ENCODE measurements at regions not wholly inside any gene's neighbourhood (a gene's known extent, or its start where the extent isn't known, plus 50 kb on each side); places are given as distances from the start of the nearest gene placed in this dataset.

DNA sequence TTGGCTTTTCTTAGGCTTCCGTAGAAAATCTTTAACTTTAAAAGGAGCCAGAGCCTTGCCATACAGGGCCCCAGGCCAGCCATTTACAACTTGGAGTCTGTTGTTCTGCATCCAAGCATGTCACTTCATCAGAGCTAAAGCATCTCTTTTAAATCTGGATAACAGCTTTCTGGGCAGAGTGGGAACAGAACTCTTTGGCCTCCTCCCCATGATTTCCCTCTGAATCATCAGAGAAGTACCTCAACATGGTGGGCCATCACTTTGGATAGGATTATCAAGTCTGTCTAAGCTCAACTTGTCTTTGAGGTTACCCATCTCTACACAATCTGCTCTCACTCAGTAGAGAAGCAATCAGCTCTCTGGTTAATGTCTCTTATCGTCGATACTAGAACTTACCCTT lies 170.9 kb downstream of the SLC6A15 start:
- H3K4me1 ChIP-seq (ENCODE audit: insufficient read depth, insufficient read length): no peaks in the 10 kb centered on the region
- no peaks in the 10 kb centered on the region for H3K36me3 ChIP-seq (ENCODE audit: insufficient read depth, insufficient read length, low read length)
- no peak for DNase-seq (ENCODE audit: low read depth, low spot score)
- no peaks in the 10 kb centered on the region for H3K27me3 ChIP-seq (ENCODE audit: insufficient read depth, insufficient read length)
- no peak overlapping the region for H3K9ac ChIP-seq (ENCODE audit: insufficient read length, low read depth)
- no peak for TF ChIP-seq YY1 (IDR thresholded peaks at IDR 0.05; ENCODE audit: insufficient read depth, insufficient read length)
- no peak for TF ChIP-seq SUZ12 (IDR thresholded peaks at IDR 0.05; ENCODE audit: extremely low read depth, insufficient read depth, insufficient read length)
- no peak for TF ChIP-seq ZNF274 (IDR thresholded peaks at IDR 0.05; ENCODE audit: low read depth, low read length)
- H3K4me3 ChIP-seq (ENCODE audit: insufficient read length, low read depth): no peak overlapping the region
- H3K9me3 ChIP-seq (ENCODE audit: insufficient read depth, low read length): no peaks in the 10 kb centered on the region

DNA sequence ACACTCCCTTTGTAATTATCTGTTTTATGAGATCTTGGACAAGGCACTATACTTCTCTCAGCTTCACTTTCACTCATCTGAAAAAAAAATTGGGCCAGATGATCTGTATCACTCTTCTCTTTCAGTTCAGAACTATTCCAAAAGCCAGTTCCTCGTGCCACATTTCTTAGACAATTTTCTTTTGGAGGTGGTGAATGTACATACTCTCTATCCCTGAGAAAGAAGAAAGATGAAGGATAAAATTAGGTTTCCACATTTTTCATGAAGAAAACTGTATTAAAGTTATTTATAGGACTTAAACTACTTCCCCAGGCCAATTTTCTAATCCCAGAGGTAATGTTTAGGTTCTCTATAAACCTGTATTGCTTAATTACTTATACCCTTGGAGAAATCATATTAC lies 171.6 kb downstream of the SLC6A15 start:
- TF ChIP-seq YY1 (IDR thresholded peaks at IDR 0.05; ENCODE audit: insufficient read depth, insufficient read length) (no peak), ZNF274 (IDR thresholded peaks at IDR 0.05; ENCODE audit: low read depth, low read length) (no peak), SUZ12 (IDR thresholded peaks at IDR 0.05; ENCODE audit: extremely low read depth, insufficient read depth, insufficient read length) (no peak)
- Histone ChIP-seq H3K27me3 (ENCODE audit: insufficient read depth, insufficient read length) (no peaks in the 10 kb centered on the region), H3K36me3 (ENCODE audit: insufficient read depth, insufficient read length, low read length) (no peaks in the 10 kb centered on the region), H3K9ac (ENCODE audit: insufficient read length, low read depth) (no peak overlapping the region), H3K4me1 (ENCODE audit: insufficient read depth, insufficient read length) (no peaks in the 10 kb centered on the region), H3K4me3 (ENCODE audit: insufficient read length, low read depth) (no peak overlapping the region), H3K9me3 (ENCODE audit: insufficient read depth, low read length) (no peaks in the 10 kb centered on the region)
- DNase-seq (ENCODE audit: low read depth, low spot score): no peak

DNA sequence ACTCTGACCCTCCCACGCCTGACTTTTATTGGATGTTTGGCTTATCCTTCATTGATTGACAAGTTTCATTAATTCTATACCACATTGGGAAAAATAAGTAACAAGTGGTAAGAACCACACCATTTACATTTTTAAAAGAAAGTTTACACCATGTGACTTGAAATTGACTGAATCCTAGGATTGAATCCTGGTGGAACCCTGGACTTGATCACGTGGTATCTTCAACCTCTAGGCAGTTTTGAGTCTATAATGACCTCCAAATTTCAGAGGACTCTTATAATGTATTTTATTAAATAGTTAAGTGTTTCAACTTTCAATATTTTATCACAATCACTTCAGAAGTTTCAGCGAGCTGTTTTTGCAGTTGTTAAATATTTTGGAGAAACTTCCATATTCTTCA lies 172.0 kb downstream of the SLC6A15 start:
- Histone ChIP-seq H3K27me3 (ENCODE audit: insufficient read depth, insufficient read length) (no peaks in the 10 kb centered on the region), H3K9me3 (ENCODE audit: insufficient read depth, low read length) (no peaks in the 10 kb centered on the region)

DNA sequence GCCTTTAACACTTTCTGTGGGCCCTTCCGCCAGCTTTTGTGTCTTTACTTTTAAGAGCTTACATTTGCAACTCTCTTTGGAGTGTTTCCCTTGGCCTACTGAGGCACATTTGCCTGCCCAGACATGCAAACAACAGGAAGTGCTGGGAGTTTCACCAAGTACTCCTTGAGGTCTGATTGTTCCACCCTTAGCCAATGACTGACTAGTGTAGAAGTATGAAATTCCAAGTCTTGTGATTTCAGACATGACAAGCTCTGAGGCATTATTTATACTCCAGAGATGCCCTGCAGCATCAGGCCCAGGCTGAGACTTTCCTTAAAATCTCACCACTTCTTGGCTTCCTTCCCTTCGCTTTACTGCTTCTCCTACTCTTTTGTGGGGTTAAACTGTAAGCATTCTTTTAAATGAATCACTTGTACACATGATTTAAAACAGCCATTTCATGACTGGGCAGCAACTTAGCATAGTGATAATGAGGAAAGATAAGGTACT lies 174.1 kb downstream of the SLC6A15 start:
- Histone ChIP-seq H3K4me1 (ENCODE audit: insufficient read depth, insufficient read length) (no peaks in the 10 kb centered on the region), H3K9ac (ENCODE audit: insufficient read length, low read depth) (no peak overlapping the region), H3K27me3 (ENCODE audit: insufficient read depth, insufficient read length) (no peaks in the 10 kb centered on the region), H3K36me3 (ENCODE audit: insufficient read depth, insufficient read length, low read length) (no peaks in the 10 kb centered on the region), H3K9me3 (ENCODE audit: insufficient read depth, low read length) (no peaks in the 10 kb centered on the region), H3K4me3 (ENCODE audit: insufficient read length, low read depth) (no peak overlapping the region)
- no peak for TF ChIP-seq SUZ12 (IDR thresholded peaks at IDR 0.05; ENCODE audit: extremely low read depth, insufficient read depth, insufficient read length)
- no peak for TF ChIP-seq ZNF274 (IDR thresholded peaks at IDR 0.05; ENCODE audit: low read depth, low read length)
- no peak for TF ChIP-seq YY1 (IDR thresholded peaks at IDR 0.05; ENCODE audit: insufficient read depth, insufficient read length)
- no peak for DNase-seq (ENCODE audit: low read depth, low spot score)

More for the DNA sequence above, 172.0 kb downstream of the SLC6A15 start:
- no peak for TF ChIP-seq ZNF274 (IDR thresholded peaks at IDR 0.05; ENCODE audit: low read depth, low read length)
- no peak for TF ChIP-seq YY1 (IDR thresholded peaks at IDR 0.05; ENCODE audit: insufficient read depth, insufficient read length)
- no peak for TF ChIP-seq SUZ12 (IDR thresholded peaks at IDR 0.05; ENCODE audit: extremely low read depth, insufficient read depth, insufficient read length)
- no peaks in the 10 kb centered on the region for H3K4me1 ChIP-seq (ENCODE audit: insufficient read depth, insufficient read length)
- H3K36me3 ChIP-seq (ENCODE audit: insufficient read depth, insufficient read length, low read length): no peaks in the 10 kb centered on the region
- no peak overlapping the region for H3K4me3 ChIP-seq (ENCODE audit: insufficient read length, low read depth)
- no peak overlapping the region for H3K9ac ChIP-seq (ENCODE audit: insufficient read length, low read depth)
- no peak for DNase-seq (ENCODE audit: low read depth, low spot score)

DNA sequence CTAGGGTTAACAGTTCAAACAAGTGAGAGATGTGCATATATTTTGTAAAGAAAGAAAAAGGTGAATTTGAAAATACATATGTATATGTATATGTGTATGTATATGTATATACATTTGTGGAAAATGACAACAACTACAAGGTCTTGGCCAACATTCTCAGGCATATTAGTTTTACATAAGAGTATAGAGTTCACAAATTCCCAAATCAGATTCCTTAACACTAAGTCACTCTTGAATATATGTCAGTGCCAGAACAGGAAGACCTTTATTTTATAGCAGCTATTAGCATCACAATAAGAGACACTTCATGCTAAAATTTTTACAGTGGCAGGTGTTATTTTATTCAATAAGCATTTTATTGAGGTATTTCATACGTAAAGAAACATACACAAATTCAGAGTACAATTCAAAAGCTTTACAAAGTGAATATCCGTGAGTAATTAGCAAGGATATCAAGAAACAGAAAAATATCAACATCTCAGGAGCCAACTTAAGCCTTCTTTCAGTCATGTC lies 179.7 kb downstream of the SLC6A15 start:
- Histone ChIP-seq H3K9ac (ENCODE audit: insufficient read length, low read depth) (no peak overlapping the region), H3K36me3 (ENCODE audit: insufficient read depth, insufficient read length, low read length) (no peaks in the 10 kb centered on the region), H3K4me3 (ENCODE audit: insufficient read length, low read depth) (no peak overlapping the region), H3K4me1 (ENCODE audit: insufficient read depth, insufficient read length) (no peaks in the 10 kb centered on the region), H3K9me3 (ENCODE audit: insufficient read depth, low read length) (no peaks in the 10 kb centered on the region), H3K27me3 (ENCODE audit: insufficient read depth, insufficient read length) (no peaks in the 10 kb centered on the region)
- no peak for DNase-seq (ENCODE audit: low read depth, low spot score)
- TF ChIP-seq ZNF274 (IDR thresholded peaks at IDR 0.05; ENCODE audit: low read depth, low read length) (no peak), YY1 (IDR thresholded peaks at IDR 0.05; ENCODE audit: insufficient read depth, insufficient read length) (no peak), SUZ12 (IDR thresholded peaks at IDR 0.05; ENCODE audit: extremely low read depth, insufficient read depth, insufficient read length) (no peak)

- Histone ChIP-seq H3K27me3 (ENCODE audit: insufficient read depth, insufficient read length) (no peaks in the 10 kb centered on the region), H3K9me3 (ENCODE audit: insufficient read depth, low read length) (no peaks in the 10 kb centered on the region), H3K36me3 (ENCODE audit: insufficient read depth, insufficient read length, low read length) (no peaks in the 10 kb centered on the region), H3K4me1 (ENCODE audit: insufficient read depth, insufficient read length) (no peaks in the 10 kb centered on the region), H3K4me3 (ENCODE audit: insufficient read length, low read depth) (no peak overlapping the region), H3K9ac (ENCODE audit: insufficient read length, low read depth) (no peak overlapping the region)
- TF ChIP-seq SUZ12 (IDR thresholded peaks at IDR 0.05; ENCODE audit: extremely low read depth, insufficient read depth, insufficient read length) (no peak), ZNF274 (IDR thresholded peaks at IDR 0.05; ENCODE audit: low read depth, low read length) (no peak), YY1 (IDR thresholded peaks at IDR 0.05; ENCODE audit: insufficient read depth, insufficient read length) (no peak)
- peak; percentile 18 for DNase-seq (ENCODE audit: low read depth, low spot score)
Measured at GRCh38 chr12:84730561-84731162, 181.9 kb downstream of the SLC6A15 start.

GRCh38 chr12:84727961-84728360 lies 184.6 kb downstream of the SLC6A15 start:
- Histone ChIP-seq H3K4me3 (ENCODE audit: insufficient read length, low read depth) (no peak overlapping the region), H3K27me3 (ENCODE audit: insufficient read depth, insufficient read length) (no peaks in the 10 kb centered on the region), H3K9ac (ENCODE audit: insufficient read length, low read depth) (no peak overlapping the region), H3K4me1 (ENCODE audit: insufficient read depth, insufficient read length) (no peaks in the 10 kb centered on the region), H3K9me3 (ENCODE audit: insufficient read depth, low read length) (no peaks in the 10 kb centered on the region), H3K36me3 (ENCODE audit: insufficient read depth, insufficient read length, low read length) (no peaks in the 10 kb centered on the region)
- no peak for TF ChIP-seq ZNF274 (IDR thresholded peaks at IDR 0.05; ENCODE audit: low read depth, low read length)
- TF ChIP-seq SUZ12 (IDR thresholded peaks at IDR 0.05; ENCODE audit: extremely low read depth, insufficient read depth, insufficient read length): no peak
- TF ChIP-seq YY1 (IDR thresholded peaks at IDR 0.05; ENCODE audit: insufficient read depth, insufficient read length): no peak
- DNase-seq (ENCODE audit: low read depth, low spot score): no peak
